ENCODE measurements at regions not wholly inside any gene's neighbourhood (a gene's known extent, or its start where the extent isn't known, plus 50 kb on each side); places are given as distances from the start of the nearest gene placed in this dataset.

DNA sequence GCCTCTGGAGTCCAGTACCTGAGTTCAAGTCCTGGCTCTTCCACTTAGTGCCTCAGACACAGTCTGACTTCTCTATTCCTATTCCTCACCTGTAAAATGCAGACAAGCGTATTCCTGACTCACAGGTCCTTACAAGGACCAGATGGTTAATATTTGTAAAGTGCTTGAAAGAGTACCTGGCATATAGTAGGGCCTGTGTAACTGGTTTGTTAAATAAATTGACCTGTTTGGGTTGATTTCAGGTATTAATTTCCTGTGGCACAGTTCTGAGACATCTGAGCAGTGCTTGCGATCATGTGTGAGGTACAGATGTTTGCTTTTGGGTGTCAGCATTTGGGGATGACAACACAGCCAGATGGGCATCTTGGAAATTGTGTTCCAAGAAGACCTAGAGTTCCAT is 127.5 kb downstream of the APIP start:
- Histone ChIP-seq H3K27ac (ENCODE audit: low read depth, low read length) (no peak overlapping the region), H3K9ac (ENCODE audit: extremely low read depth, low read length, poor library complexity, severe bottlenecking) (no peak overlapping the region), H3K4me1 (ENCODE audit: control insufficient read depth, insufficient read depth, low read length) (no peaks in the 10 kb centered on the region), H3K36me3 (ENCODE audit: control insufficient read depth, insufficient read depth, low read length) (peaks cover 13% of the 10 kb centered on the region), H3K4me3 (ENCODE audit: low read length) (no peak overlapping the region), H3K27me3 (ENCODE audit: control insufficient read depth, insufficient read depth, low read length, poor library complexity, severe bottlenecking) (no peaks in the 10 kb centered on the region), H3K9me3 (ENCODE audit: control insufficient read depth, low read length) (peaks cover 24% of the 10 kb centered on the region)
- TF ChIP-seq, protein P1, sequence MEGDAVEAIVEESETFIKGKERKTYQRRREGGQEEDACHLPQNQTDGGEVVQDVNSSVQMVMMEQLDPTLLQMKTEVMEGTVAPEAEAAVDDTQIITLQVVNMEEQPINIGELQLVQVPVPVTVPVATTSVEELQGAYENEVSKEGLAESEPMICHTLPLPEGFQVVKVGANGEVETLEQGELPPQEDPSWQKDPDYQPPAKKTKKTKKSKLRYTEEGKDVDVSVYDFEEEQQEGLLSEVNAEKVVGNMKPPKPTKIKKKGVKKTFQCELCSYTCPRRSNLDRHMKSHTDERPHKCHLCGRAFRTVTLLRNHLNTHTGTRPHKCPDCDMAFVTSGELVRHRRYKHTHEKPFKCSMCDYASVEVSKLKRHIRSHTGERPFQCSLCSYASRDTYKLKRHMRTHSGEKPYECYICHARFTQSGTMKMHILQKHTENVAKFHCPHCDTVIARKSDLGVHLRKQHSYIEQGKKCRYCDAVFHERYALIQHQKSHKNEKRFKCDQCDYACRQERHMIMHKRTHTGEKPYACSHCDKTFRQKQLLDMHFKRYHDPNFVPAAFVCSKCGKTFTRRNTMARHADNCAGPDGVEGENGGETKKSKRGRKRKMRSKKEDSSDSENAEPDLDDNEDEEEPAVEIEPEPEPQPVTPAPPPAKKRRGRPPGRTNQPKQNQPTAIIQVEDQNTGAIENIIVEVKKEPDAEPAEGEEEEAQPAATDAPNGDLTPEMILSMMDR (conservative IDR thresholded peaks at IDR 0.05), result no peak
- Mint-ChIP-seq H3K4me1 (peaks cover 19% of the 10 kb centered on the region), H3K4me3 (no peak overlapping the region), H3K36me3 (ENCODE audit: low read depth) (peaks cover 27% of the 10 kb centered on the region), H3K27me3 (ENCODE audit: insufficient read depth) (no peaks in the 10 kb centered on the region), H3K9me3 (peaks cover 18% of the 10 kb centered on the region), H3K27ac (no peak overlapping the region)
- no peak for DNase-seq
- WGBS, 2 experiments (ENCODE audit: insufficient coverage in 1 of 2, insufficient read length in 1 of 2), result 98 to 100% methylated on average over 1 to 2 of the region's 2 CpGs

DNA sequence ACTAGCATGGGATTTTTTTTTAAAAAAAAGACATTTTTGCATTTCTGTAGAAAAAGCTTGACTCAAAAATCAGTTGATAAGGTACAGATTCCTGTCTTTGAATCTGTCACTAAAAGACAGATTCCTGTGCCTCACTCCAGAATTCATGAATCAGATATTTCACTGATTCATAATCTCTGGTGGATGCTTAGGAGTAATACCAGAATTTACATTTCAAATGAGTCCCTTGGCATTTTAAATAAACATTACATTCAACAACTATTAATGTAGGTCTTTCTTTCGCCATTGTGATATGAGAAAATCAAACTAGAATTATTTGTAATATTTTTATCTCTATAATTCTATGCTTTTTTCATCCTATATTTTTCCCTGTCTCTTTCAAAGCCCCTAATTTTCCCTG is 128.3 kb downstream of the APIP start:
- no peak overlapping the region for H3K9ac ChIP-seq (ENCODE audit: extremely low read depth, low read length, poor library complexity, severe bottlenecking)
- H3K9me3 ChIP-seq (ENCODE audit: control insufficient read depth, low read length), result peaks cover 24% of the 10 kb centered on the region
- DNase-seq, result no peak
- Mint-ChIP-seq H3K27me3 (ENCODE audit: insufficient read depth) (no peaks in the 10 kb centered on the region), H3K36me3 (ENCODE audit: low read depth) (peaks cover 24% of the 10 kb centered on the region), H3K4me1 (peaks cover 17% of the 10 kb centered on the region), H3K9me3 (peaks cover 18% of the 10 kb centered on the region), H3K27ac (no peak overlapping the region), H3K4me3 (no peak overlapping the region)
- H3K4me3 ChIP-seq (ENCODE audit: low read length), result no peak overlapping the region
- TF ChIP-seq, protein P1 (conservative IDR thresholded peaks at IDR 0.05), result no peak
- no peaks in the 10 kb centered on the region for H3K4me1 ChIP-seq (ENCODE audit: control insufficient read depth, insufficient read depth, low read length)
- peaks cover 13% of the 10 kb centered on the region for H3K36me3 ChIP-seq (ENCODE audit: control insufficient read depth, insufficient read depth, low read length)
- no peak overlapping the region for H3K27ac ChIP-seq (ENCODE audit: low read depth, low read length)
- WGBS, 2 experiments (ENCODE audit: insufficient coverage in 1 of 2, insufficient read length in 1 of 2), result no CpG with 5 or more reads among the region's 1 CpG
- no peaks in the 10 kb centered on the region for H3K27me3 ChIP-seq (ENCODE audit: control insufficient read depth, insufficient read depth, low read length, poor library complexity, severe bottlenecking)

DNA sequence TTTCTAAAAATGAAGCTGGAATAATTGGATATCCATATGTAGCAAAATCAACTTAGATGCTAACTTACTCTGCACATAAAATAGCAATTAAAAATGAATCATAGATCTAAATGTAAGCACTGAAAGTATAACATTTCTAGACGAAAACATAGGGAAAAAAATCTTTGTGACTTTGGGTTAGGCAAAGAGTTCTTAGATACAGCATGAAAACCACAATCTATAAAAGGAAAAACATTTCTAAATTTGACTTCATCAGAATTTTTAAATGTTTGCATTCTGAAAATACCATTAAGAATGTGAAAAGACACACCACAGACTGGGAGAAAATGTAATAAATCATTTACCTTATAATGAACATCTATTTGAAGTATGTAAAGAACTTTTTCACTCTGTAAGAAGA is 128.8 kb downstream of the APIP start:
- no peak overlapping the region for H3K4me3 Mint-ChIP-seq

More for the DNA sequence above, 128.8 kb downstream of the APIP start:
- Histone ChIP-seq H3K4me3 (ENCODE audit: low read length) (no peak overlapping the region), H3K36me3 (ENCODE audit: control insufficient read depth, insufficient read depth, low read length) (peaks cover 13% of the 10 kb centered on the region), H3K9ac (ENCODE audit: extremely low read depth, low read length, poor library complexity, severe bottlenecking) (no peak overlapping the region), H3K4me1 (ENCODE audit: control insufficient read depth, insufficient read depth, low read length) (no peaks in the 10 kb centered on the region), H3K27me3 (ENCODE audit: control insufficient read depth, insufficient read depth, low read length, poor library complexity, severe bottlenecking) (no peaks in the 10 kb centered on the region), H3K27ac (ENCODE audit: low read depth, low read length) (no peak overlapping the region), H3K9me3 (ENCODE audit: control insufficient read depth, low read length) (peaks cover 24% of the 10 kb centered on the region)
- Mint-ChIP-seq H3K36me3 (ENCODE audit: low read depth) (peaks cover 25% of the 10 kb centered on the region), H3K9me3 (peaks cover 18% of the 10 kb centered on the region), H3K27me3 (ENCODE audit: insufficient read depth) (no peaks in the 10 kb centered on the region), H3K27ac (no peak overlapping the region), H3K4me1 (peaks cover 11% of the 10 kb centered on the region)
- TF ChIP-seq, protein P1 (conservative IDR thresholded peaks at IDR 0.05), result no peak
- WGBS, 2 experiments (ENCODE audit: insufficient coverage in 1 of 2, insufficient read length in 1 of 2), result no CpG with 5 or more reads among the region's 1 CpG
- no peak for DNase-seq
